Thyroid gland (tissue), 4 donors: ENCODE measurements at regions not wholly inside any gene's neighbourhood (a gene's known extent, or its start where the extent isn't known, plus 50 kb on each side); places are given as distances from the start of the nearest gene placed in this dataset.
A peak's percentile ranks its signal among the peaks of the same experiment; 100 is the strongest.

Experiments
- DNase-seq, 2 donors: peaks; one replicate each; pipeline ENCODE4 v3.0.0-alpha.2; 2019
- H3K27ac ChIP-seq, 3 donors: fragments of 200-600 bp; sonication (generic); 1 replicate in 2 of 3; 2 replicates in 1 of 3; pipeline ENCODE4 v1.5.1; 2016 to 2019; ENCODE audit warnings: mild to moderate bottlenecking in 1 of 3, moderate library complexity in 1 of 3
- H3K27me3 ChIP-seq: fragments of 200-600 bp; sonication (generic); one replicate; pipeline ENCODE4 v1.5.1; 2019
- H3K36me3 ChIP-seq, 2 donors: fragments of 200-600 bp; sonication (generic); one replicate each; pipeline ENCODE4 v1.5.1; 2016 to 2019
- H3K4me1 ChIP-seq, 2 donors: fragments of 200-600 bp; sonication (generic); one replicate each; pipeline ENCODE4 v1.5.1; 2017 to 2019
- H3K4me3 ChIP-seq, 3 donors: fragments of 200-600 bp; sonication (generic); replicated peaks in 1 of 3; 1 replicate in 2 of 3; 2 replicates in 1 of 3; pipeline ENCODE4 v1.5.1; 2016; ENCODE audit warnings: mild to moderate bottlenecking in 1 of 3
- H3K9me3 ChIP-seq: fragments of 200-600 bp; sonication (generic); one replicate; pipeline ENCODE4 v1.5.1; 2017
- CTCF ChIP-seq, 6 experiments: fragments of 200-600 bp in 3 of 6; fragments of 450-650 bp in 3 of 6; sonication (generic) in 3 of 6; IDR thresholded peaks; one replicate each; pipeline ENCODE4 v1.5.1; 2016 to 2019; ENCODE audit warnings: antibody characterized with exemption in 6 of 6, mild to moderate bottlenecking in 2 of 6, inconsistent platforms in 1 of 6, moderate library complexity in 1 of 6
- POLR2A ChIP-seq, 2 donors: fragments of 450-650 bp; IDR thresholded peaks; one replicate each; pipeline ENCODE4 v1.6.1; 2017; ENCODE audit warnings: antibody characterized with exemption in 2 of 2, mild to moderate bottlenecking in 2 of 2, moderate library complexity in 1 of 2
- WGBS, 2 donors: methylation state at CpG; one replicate each; pipeline ENCODE4 v1.1.5; 2017; 5-methylcytosine and 5-hydroxymethylcytosine counted together
- intact Hi-C: fragments of 100-400 bp; cut with DNase I; formaldehyde crosslinking; loops from one replicate; pipeline ENCODE4 v1.15.1; 2023

GRCh38 chr2:157046396-157046795, 211.1 kb upstream of the GALNT5 start:
- WGBS, 2 donors: 100% methylated on average over 1 of the region's 1 CpG

GRCh38 chr2:157052685-157053224, 204.8 kb upstream of the GALNT5 start:
- no peak for TF ChIP-seq CTCF (IDR thresholded peaks at IDR 0.05)
- no peak for TF ChIP-seq POLR2A (IDR thresholded peaks at IDR 0.05)
- Histone ChIP-seq H3K36me3 (no peaks in the 10 kb centered on the region), H3K4me3 (no peak overlapping the region), H3K9me3 (no peaks in the 10 kb centered on the region), H3K27ac (no peak overlapping the region), H3K4me1 (no peaks in the 10 kb centered on the region), H3K27me3 (no peaks in the 10 kb centered on the region)
- DNase-seq: no peak
- WGBS, 2 donors: 82 to 84% methylated on average over 5 of the region's 5 CpGs
- intact Hi-C loops: no loop called here

More at GRCh38 chr2:157046396-157046795, 211.1 kb upstream of the GALNT5 start:
- Histone ChIP-seq H3K4me1 (no peaks in the 10 kb centered on the region), H3K4me3 (no peak overlapping the region), H3K9me3 (no peaks in the 10 kb centered on the region), H3K36me3 (no peaks in the 10 kb centered on the region), H3K27ac (no peak overlapping the region), H3K27me3 (no peaks in the 10 kb centered on the region)
- no peak for TF ChIP-seq CTCF (IDR thresholded peaks at IDR 0.05)
- TF ChIP-seq POLR2A (IDR thresholded peaks at IDR 0.05): no peak
- intact Hi-C loops: no loop called here
- DNase-seq: no peak

- Histone ChIP-seq H3K36me3 (no peaks in the 10 kb centered on the region), H3K27ac (no peak overlapping the region), H3K4me1 (no peaks in the 10 kb centered on the region), H3K4me3 (no peak overlapping the region), H3K27me3 (no peaks in the 10 kb centered on the region), H3K9me3 (no peaks in the 10 kb centered on the region)
- DNase-seq: no peak
- WGBS, 2 donors: 88 to 92% methylated on average over 1 of the region's 1 CpG
- intact Hi-C loops: no loop called here
- TF ChIP-seq CTCF (IDR thresholded peaks at IDR 0.05) (no peak), POLR2A (IDR thresholded peaks at IDR 0.05) (no peak)
Measured at GRCh38 chr2:157053876-157054275, 203.6 kb upstream of the GALNT5 start.

GRCh38 chr2:157055660-157056199, 201.8 kb upstream of the GALNT5 start:
- 22 to 37% methylated on average over 2 of the region's 2 CpGs for WGBS, 2 donors
- peak in 4 of 6 experiments; percentile 15 to 51 (median 36) for TF ChIP-seq CTCF (IDR thresholded peaks at IDR 0.05)
- no peak for TF ChIP-seq POLR2A (IDR thresholded peaks at IDR 0.05)
- Histone ChIP-seq H3K36me3 (no peaks in the 10 kb centered on the region), H3K4me3 (no peak overlapping the region), H3K9me3 (no peaks in the 10 kb centered on the region), H3K27ac (no peak overlapping the region), H3K27me3 (no peaks in the 10 kb centered on the region), H3K4me1 (no peaks in the 10 kb centered on the region)
- DNase-seq: no peak
- intact Hi-C loops: no loop called here

- DNase-seq: no peak
- intact Hi-C loops: no loop called here
- Histone ChIP-seq H3K36me3 (no peaks in the 10 kb centered on the region), H3K27me3 (no peaks in the 10 kb centered on the region), H3K4me3 (no peak overlapping the region), H3K9me3 (no peaks in the 10 kb centered on the region), H3K27ac (no peak overlapping the region), H3K4me1 (no peaks in the 10 kb centered on the region)
- 44 to 60% methylated on average over 1 of the region's 1 CpG for WGBS, 2 donors
- TF ChIP-seq POLR2A (IDR thresholded peaks at IDR 0.05): no peak
- no peak for TF ChIP-seq CTCF (IDR thresholded peaks at IDR 0.05)
Measured at GRCh38 chr2:157056200-157056676, 201.3 kb upstream of the GALNT5 start.
